ENCODE measurements at regions not wholly inside any gene's neighbourhood (a gene's known extent, or its start where the extent isn't known, plus 50 kb on each side); places are given as distances from the start of the nearest gene placed in this dataset.
A peak's percentile ranks its signal among the peaks of the same experiment; 100 is the strongest.

- peak; percentile 98 to 99 for TF ChIP-seq CTCF (conservative IDR thresholded peaks at IDR 0.05; ENCODE audit: low read depth in 2 of 2)
- TF ChIP-seq POLR2AphosphoS5 (IDR thresholded peaks at IDR 0.05; ENCODE audit: low read depth), result no peak
- TF ChIP-seq REST (IDR thresholded peaks at IDR 0.05; ENCODE audit: unreplicated experiment), result no peak
These were observed 55.4 kb downstream of the CAMK2N1 start for GRCh38 chr1:20430355-20431175.
